ENCODE measurements at regions not wholly inside any gene's neighbourhood (a gene's known extent, or its start where the extent isn't known, plus 50 kb on each side); places are given as distances from the start of the nearest gene placed in this dataset.

DNA sequence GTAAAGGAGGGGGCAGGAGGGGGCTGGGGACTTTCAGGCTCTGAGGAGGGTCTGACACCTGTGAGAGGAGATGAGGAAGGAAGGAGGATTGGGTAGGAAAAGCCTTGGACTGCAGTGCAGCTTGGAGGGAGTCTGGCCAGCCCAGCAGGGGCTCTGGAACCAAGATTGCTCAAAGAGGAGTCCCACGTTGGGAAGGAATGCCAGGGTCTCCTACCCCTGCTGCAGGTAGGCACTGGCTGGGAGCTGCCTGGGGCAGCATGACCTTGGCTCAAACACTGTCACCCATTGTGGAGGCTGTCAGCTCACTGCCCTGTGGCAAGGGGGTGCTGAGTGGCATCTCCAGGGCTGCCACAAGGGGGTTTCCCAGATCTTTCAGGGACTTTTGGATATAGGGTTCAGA, 94.5 kb downstream of the RPS6KA4 start:
- 64 to 100% (median 86%) methylated on average over 1 of the region's 1 CpG for WGBS, 4 donors
- no peaks in the 10 kb centered on the region for H3K9me3 ChIP-seq (replicated peaks in 1 of 3)

DNA sequence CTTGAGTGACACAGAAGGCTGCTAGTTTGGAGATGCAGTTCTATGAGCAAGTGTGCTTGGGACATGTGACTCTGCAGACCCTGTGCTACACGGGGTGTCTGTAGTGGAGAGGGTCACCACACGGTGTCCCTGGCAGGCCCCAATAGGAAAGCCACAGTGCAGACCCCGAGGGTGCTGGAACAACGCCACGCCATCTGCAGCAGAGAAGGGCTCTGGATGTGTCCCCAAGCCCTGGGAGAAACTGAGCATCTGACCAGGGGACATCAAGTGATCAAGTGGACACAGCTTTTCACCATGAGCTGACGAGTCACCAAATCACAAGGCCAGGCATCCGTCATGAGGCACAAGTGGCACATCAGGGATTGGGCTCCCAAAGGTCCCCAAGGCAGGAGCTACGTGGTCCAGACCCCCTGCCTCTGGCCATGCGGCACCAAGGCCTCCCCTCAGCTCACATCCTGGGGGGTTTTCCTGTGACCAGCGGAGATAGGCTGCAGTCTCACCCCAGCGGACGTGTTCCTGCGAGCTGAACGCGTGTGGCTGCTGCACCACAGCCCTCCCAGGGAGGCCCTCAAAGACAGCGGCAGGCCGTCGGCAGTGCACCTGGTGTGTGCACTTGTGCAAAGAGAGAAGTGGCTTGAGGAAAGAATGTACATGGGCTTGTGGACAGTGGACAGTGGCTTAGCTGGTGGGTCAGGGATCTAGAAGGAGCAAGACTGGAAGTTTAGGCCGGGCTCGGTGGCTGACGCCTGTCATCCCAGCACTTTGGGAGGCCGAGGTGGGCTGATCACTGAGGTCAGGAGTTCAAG, 96.7 kb downstream of the RPS6KA4 start:
- Histone ChIP-seq H3K36me3 (replicated peaks in 1 of 2) (no peaks in the 10 kb centered on the region), H3K4me3 (no peak overlapping the region), H3K9me3 (replicated peaks in 1 of 3) (no peaks in the 10 kb centered on the region), H3K27ac (no peak overlapping the region), H3K4me1 (replicated peaks in 1 of 2) (no peaks in the 10 kb centered on the region), H3K27me3 (no peaks in the 10 kb centered on the region)
- TF ChIP-seq POLR2A (IDR thresholded peaks at IDR 0.05): no peak
- TF ChIP-seq, protein P1, sequence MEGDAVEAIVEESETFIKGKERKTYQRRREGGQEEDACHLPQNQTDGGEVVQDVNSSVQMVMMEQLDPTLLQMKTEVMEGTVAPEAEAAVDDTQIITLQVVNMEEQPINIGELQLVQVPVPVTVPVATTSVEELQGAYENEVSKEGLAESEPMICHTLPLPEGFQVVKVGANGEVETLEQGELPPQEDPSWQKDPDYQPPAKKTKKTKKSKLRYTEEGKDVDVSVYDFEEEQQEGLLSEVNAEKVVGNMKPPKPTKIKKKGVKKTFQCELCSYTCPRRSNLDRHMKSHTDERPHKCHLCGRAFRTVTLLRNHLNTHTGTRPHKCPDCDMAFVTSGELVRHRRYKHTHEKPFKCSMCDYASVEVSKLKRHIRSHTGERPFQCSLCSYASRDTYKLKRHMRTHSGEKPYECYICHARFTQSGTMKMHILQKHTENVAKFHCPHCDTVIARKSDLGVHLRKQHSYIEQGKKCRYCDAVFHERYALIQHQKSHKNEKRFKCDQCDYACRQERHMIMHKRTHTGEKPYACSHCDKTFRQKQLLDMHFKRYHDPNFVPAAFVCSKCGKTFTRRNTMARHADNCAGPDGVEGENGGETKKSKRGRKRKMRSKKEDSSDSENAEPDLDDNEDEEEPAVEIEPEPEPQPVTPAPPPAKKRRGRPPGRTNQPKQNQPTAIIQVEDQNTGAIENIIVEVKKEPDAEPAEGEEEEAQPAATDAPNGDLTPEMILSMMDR (IDR thresholded peaks at IDR 0.05): no peak
- no peak for DNase-seq
- WGBS, 4 donors: 85 to 93% (median 87%) methylated on average over 13 to 22 of the region's 22 CpGs
- intact Hi-C loops (cut with DNase I): no loop called here

More for the DNA sequence above, 94.5 kb downstream of the RPS6KA4 start:
- Histone ChIP-seq H3K4me1 (replicated peaks in 1 of 2) (peaks cover 3 to 12% of the 10 kb centered on the region in 2 donors), H3K27ac (no peak overlapping the region), H3K27me3 (no peaks in the 10 kb centered on the region), H3K4me3 (no peak overlapping the region), H3K36me3 (replicated peaks in 1 of 2) (no peaks in the 10 kb centered on the region)
- intact Hi-C loops (cut with DNase I): no loop called here
- no peak for DNase-seq
- TF ChIP-seq, protein P1 (IDR thresholded peaks at IDR 0.05): no peak
- no peak for TF ChIP-seq POLR2A (IDR thresholded peaks at IDR 0.05)

GRCh38 chr11:64456509-64457320, 97.8 kb downstream of the RPS6KA4 start:
- H3K9me3 ChIP-seq (replicated peaks in 1 of 3): no peaks in the 10 kb centered on the region
- H3K36me3 ChIP-seq (replicated peaks in 1 of 2): no peaks in the 10 kb centered on the region
- DNase-seq: no peak
- H3K4me3 ChIP-seq: no peak overlapping the region
- no peaks in the 10 kb centered on the region for H3K4me1 ChIP-seq (replicated peaks in 1 of 2)
- TF ChIP-seq POLR2A (IDR thresholded peaks at IDR 0.05): no peak
- TF ChIP-seq, protein P1 (IDR thresholded peaks at IDR 0.05): no peak
- H3K27ac ChIP-seq: no peak overlapping the region
- intact Hi-C loops (cut with DNase I): no loop called here
- H3K27me3 ChIP-seq: no peaks in the 10 kb centered on the region
- WGBS, 4 donors: 88 to 91% (median 89%) methylated on average over 15 to 23 of the region's 23 CpGs

GRCh38 chr11:64457416-64458010, 98.2 kb upstream of the SLC22A11 start:
- Histone ChIP-seq H3K4me1 (replicated peaks in 1 of 2) (no peaks in the 10 kb centered on the region), H3K9me3 (replicated peaks in 1 of 3) (no peaks in the 10 kb centered on the region), H3K36me3 (replicated peaks in 1 of 2) (no peaks in the 10 kb centered on the region), H3K27ac (no peak overlapping the region), H3K27me3 (no peaks in the 10 kb centered on the region), H3K4me3 (no peak overlapping the region)
- intact Hi-C loops (cut with DNase I): no loop called here
- no peak for TF ChIP-seq POLR2A (IDR thresholded peaks at IDR 0.05)
- TF ChIP-seq, protein P1 (IDR thresholded peaks at IDR 0.05): no peak
- no peak for DNase-seq
- 81 to 96% (median 91%) methylated on average over 5 to 12 of the region's 12 CpGs for WGBS, 4 donors
